Cardiac fibroblast (primary cell): ENCODE measurements at regions not wholly inside any gene's neighbourhood (a gene's known extent, or its start where the extent isn't known, plus 50 kb on each side); places are given as distances from the start of the nearest gene placed in this dataset.

ENCODE experiments used
- DNase-seq, 2 donors: peaks; one replicate each; pipeline versions ENCODE4 v3.0.0 to v3.0.0-alpha.2; 2010; ENCODE audit warnings: low read depth in 2 of 2
- H3K4me3 ChIP-seq, 2 donors: replicated peaks in 1 of 2; 1 replicate in 1 of 2; 2 replicates in 1 of 2; pipeline ENCODE4 v1.5.1; 2011; ENCODE audit warnings: low read depth in 2 of 2, low read length in 2 of 2, mild to moderate bottlenecking in 2 of 2, moderate library complexity in 1 of 2
- CTCF ChIP-seq: IDR thresholded peaks from one replicate; pipeline ENCODE4 v1.5.1; 2011; ENCODE audit warnings: low read depth, mild to moderate bottlenecking, low read length, inconsistent platforms

GRCh38 chr4:41879552-41879951, 55.7 kb upstream of the TMEM33 start:
- TF ChIP-seq CTCF: no peak

GRCh38 chr4:41878991-41879491, 56.2 kb upstream of the TMEM33 start:
- H3K4me3 ChIP-seq: no peak overlapping the region
- no peak for DNase-seq
- no peak for TF ChIP-seq CTCF

More at GRCh38 chr4:41879552-41879951, 55.7 kb upstream of the TMEM33 start:
- DNase-seq: no peak
- H3K4me3 ChIP-seq: no peak overlapping the region

GRCh38 chr4:41878170-41878969, 56.9 kb upstream of the TMEM33 start:
- no peak for DNase-seq
- H3K4me3 ChIP-seq: no peak overlapping the region
- no peak for TF ChIP-seq CTCF

- no peak for TF ChIP-seq CTCF
- no peak for DNase-seq
- H3K4me3 ChIP-seq: no peak overlapping the region
Measured at GRCh38 chr4:41877020-41877796, 58.0 kb upstream of the TMEM33 start.

GRCh38 chr4:41874873-41875272, 60.4 kb upstream of the TMEM33 start:
- H3K4me3 ChIP-seq: no peak overlapping the region
- TF ChIP-seq CTCF: no peak
- DNase-seq: no peak

- no peak overlapping the region for H3K4me3 ChIP-seq
- no peak for DNase-seq
- TF ChIP-seq CTCF: no peak
Measured at GRCh38 chr4:41874398-41874797, 60.8 kb upstream of the TMEM33 start.
